PC-9 (cell line): ENCODE measurements at regions not wholly inside any gene's neighbourhood (a gene's known extent, or its start where the extent isn't known, plus 50 kb on each side); places are given as distances from the start of the nearest gene placed in this dataset.

Experiments used
- BruUV-seq: library from RNA; stranded (reverse); fragments of 400-500 nt; replicated peaks from 2 replicates; lab custom pipeline; 2021; lab: Mats Ljungman, UMichigan
- CTCF ChIA-PET: fragments of 300-600 bp; sonication (Branson Sonifier 250); formaldehyde crosslinking; loops from one replicate; lab custom pipeline; 2022; ENCODE audit warnings: antibody characterized with exemption; lab: Charles Lee
- POLR2A ChIA-PET: fragments of 300-600 bp; sonication (Branson Sonifier 250); formaldehyde crosslinking; loops from one replicate; lab custom pipeline; 2022; ENCODE audit warnings: antibody characterized with exemption; ENCODE audit not compliant: unreplicated experiment; lab: Charles Lee
- DNase-seq, 2 experiments: peaks; one replicate each; pipeline versions ENCODE4 v3.0.0 to v3.0.0-alpha.2; 2015 to 2022; ENCODE audit warnings: mixed read lengths in 1 of 2
- H2AFZ ChIP-seq: fragments of 200-600 bp; sonication (generic); 2 replicates; pipeline ENCODE4 v1.8.1; 2017; ENCODE audit warnings: antibody characterized with exemption
- H3F3A ChIP-seq: fragments of 200-600 bp; sonication (generic); 2 replicates; pipeline ENCODE4 v1.8.1; 2017; ENCODE audit warnings: antibody characterized with exemption, mild to moderate bottlenecking, low read depth; ENCODE audit not compliant: insufficient read depth
- H3K27ac ChIP-seq: fragments of 200-600 bp; sonication (generic); 2 replicates; pipeline ENCODE4 v1.6.1; 2016; ENCODE audit warnings: mixed run types
- H3K27me3 ChIP-seq: fragments of 200-600 bp; sonication (generic); 2 replicates; pipeline ENCODE4 v1.6.1; 2016; ENCODE audit warnings: low read depth, mixed run types; ENCODE audit not compliant: insufficient read depth
- H3K36me3 ChIP-seq: fragments of 200-600 bp; sonication (generic); 2 replicates; pipeline ENCODE4 v1.6.1; 2016; ENCODE audit warnings: low read depth, mixed run types
- H3K4me1 ChIP-seq: fragments of 200-600 bp; sonication (generic); replicated peaks from 2 replicates; pipeline ENCODE4 v1.6.1; 2016; ENCODE audit warnings: mixed run types; ENCODE audit not compliant: insufficient read depth
- H3K4me2 ChIP-seq: fragments of 200-600 bp; sonication (generic); 2 replicates; pipeline ENCODE4 v1.6.1; 2017; ENCODE audit warnings: mixed run types
- H3K4me3 ChIP-seq: fragments of 200-600 bp; sonication (generic); 2 replicates; pipeline ENCODE4 v1.6.1; 2016; ENCODE audit warnings: mixed run types
- H3K79me2 ChIP-seq: fragments of 200-600 bp; sonication (generic); 2 replicates; pipeline ENCODE4 v1.6.1; 2017; ENCODE audit warnings: low read depth, mixed run types
- H3K9me2 ChIP-seq: fragments of 200-600 bp; sonication (generic); 2 replicates; pipeline ENCODE4 v1.8.1; 2017; ENCODE audit warnings: mild to moderate bottlenecking; ENCODE audit not compliant: insufficient read depth
- H3K9me3 ChIP-seq: fragments of 200-600 bp; sonication (generic); 2 replicates; pipeline ENCODE4 v1.8.1; 2016; ENCODE audit warnings: low read depth; ENCODE audit not compliant: insufficient read depth
- H4K20me1 ChIP-seq: fragments of 200-600 bp; sonication (generic); 2 replicates; pipeline ENCODE4 v1.8.1; 2017; ENCODE audit not compliant: insufficient read depth
- CTCF ChIP-seq: fragments of 200-600 bp; sonication (generic); conservative IDR thresholded peaks from 2 replicates; pipeline ENCODE4 v1.6.1; 2017; ENCODE audit warnings: mixed run types, antibody characterized with exemption, mild to moderate bottlenecking, moderate library complexity
- EZH2 ChIP-seq: fragments of 200-600 bp; sonication (generic); IDR thresholded peaks from 2 replicates; pipeline ENCODE4 v1.8.0; 2017; ENCODE audit warnings: antibody characterized with exemption, low read depth
- intact Hi-C: fragments of 100-400 bp; cut with micrococcal nuclease; formaldehyde crosslinking; loops from one replicate; pipeline ENCODE4 v1.10.0; 2022; ENCODE audit not compliant: unreplicated experiment

DNA sequence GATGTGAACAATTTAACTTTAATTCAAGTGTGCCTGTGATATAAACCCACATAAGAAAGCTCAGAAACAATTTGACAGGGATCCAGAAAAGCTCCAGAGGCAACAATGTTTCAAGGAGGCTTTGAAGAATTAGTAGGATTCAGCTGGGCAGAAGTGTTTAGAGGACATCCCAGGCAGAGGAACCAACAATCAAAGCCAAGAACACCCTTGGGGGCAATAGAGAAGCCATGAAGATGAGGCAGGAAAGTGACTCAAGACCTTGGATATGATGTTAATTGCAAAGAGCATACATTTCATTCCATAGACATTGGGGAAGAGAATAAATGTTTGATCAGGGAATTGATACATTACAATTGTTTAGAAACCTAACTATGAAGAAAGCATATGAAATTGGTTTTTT is 280.3 kb downstream of the LTN1 start:
- no peaks in the 10 kb centered on the region for H3F3A ChIP-seq
- no peaks in the 10 kb centered on the region for H3K4me1 ChIP-seq
- H3K9me2 ChIP-seq, result no peaks in the 10 kb centered on the region; the same call in 1 of the 2 replicates
- no peak overlapping the region for H2AFZ ChIP-seq
- TF ChIP-seq CTCF, result no peak
- TF ChIP-seq EZH2, result no peak
- no peaks in the 10 kb centered on the region for H4K20me1 ChIP-seq
- H3K79me2 ChIP-seq, result no peaks in the 10 kb centered on the region
- no peaks in the 10 kb centered on the region for H3K36me3 ChIP-seq
- CTCF ChIA-PET, result no interaction called here
- intact Hi-C loops, result no loop called here
- no peak for DNase-seq
- H3K4me2 ChIP-seq, result no peak overlapping the region
- no peak overlapping the region for H3K4me3 ChIP-seq
- no TSS peak for BruUV-seq
- no peaks in the 10 kb centered on the region for H3K9me3 ChIP-seq
- POLR2A ChIA-PET, result no interaction called here
- H3K27ac ChIP-seq, result no peak overlapping the region
- H3K27me3 ChIP-seq, result no peaks in the 10 kb centered on the region

DNA sequence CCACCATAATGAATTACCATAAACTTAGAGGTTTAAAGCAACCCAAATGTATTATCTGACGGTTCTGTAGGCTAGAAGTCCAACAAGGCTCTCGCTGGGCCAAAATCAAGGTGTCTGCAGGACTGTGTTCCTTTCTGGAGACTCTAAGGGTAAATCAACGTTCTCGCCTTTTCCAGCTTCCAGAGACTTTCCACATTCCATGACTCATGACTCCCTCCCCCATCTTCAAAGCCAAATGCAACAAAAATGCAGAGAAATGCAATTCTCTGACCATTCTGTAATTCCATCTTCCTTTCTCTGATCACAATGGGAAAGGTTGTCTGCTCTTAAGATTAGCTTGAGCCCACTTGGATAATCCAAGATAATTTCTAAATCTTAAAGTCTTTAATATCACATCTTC is 287.1 kb downstream of the LTN1 start:
- POLR2A ChIA-PET, result no interaction called here
- H3K9me3 ChIP-seq, result no peaks in the 10 kb centered on the region
- CTCF ChIA-PET, result no interaction called here
- no peak overlapping the region for H2AFZ ChIP-seq
- no peak for DNase-seq
- no peaks in the 10 kb centered on the region for H3K9me2 ChIP-seq
- H3K4me3 ChIP-seq, result no peak overlapping the region
- no peaks in the 10 kb centered on the region for H3K36me3 ChIP-seq
- H3K27ac ChIP-seq, result no peak overlapping the region
- H3K4me1 ChIP-seq, result no peaks in the 10 kb centered on the region
- no TSS peak for BruUV-seq
- intact Hi-C loops, result no loop called here
- H3K4me2 ChIP-seq, result no peak overlapping the region
- no peaks in the 10 kb centered on the region for H3K27me3 ChIP-seq
- TF ChIP-seq CTCF (no peak), EZH2 (no peak)
- H4K20me1 ChIP-seq, result no peaks in the 10 kb centered on the region
- no peaks in the 10 kb centered on the region for H3K79me2 ChIP-seq
- no peaks in the 10 kb centered on the region for H3F3A ChIP-seq

DNA sequence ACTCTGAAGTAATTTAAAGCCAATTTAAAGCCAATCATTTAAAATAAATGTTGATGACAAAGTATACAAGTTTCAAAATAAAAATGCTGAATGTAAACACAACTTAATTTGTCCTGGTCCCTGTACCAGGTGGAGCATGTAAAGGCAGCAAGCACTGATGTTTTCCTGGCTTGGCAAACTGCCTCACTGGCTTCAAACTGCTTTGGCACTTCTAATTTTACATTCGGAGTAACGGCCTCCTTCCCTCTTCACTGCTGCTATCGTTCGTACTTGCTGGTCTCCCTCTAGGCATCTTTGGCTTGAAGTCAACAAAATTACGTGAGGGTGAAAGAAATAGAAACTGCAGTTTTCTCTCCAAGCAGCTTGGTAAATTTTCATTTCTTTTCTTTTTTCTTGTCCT is 287.9 kb downstream of the LTN1 start:
- intact Hi-C loops, result no loop called here
- H3K4me3 ChIP-seq, result no peak overlapping the region
- no peak overlapping the region for H2AFZ ChIP-seq
- ChIA-PET POLR2A (no interaction called here), CTCF (no interaction called here)
- H3K9me3 ChIP-seq, result no peaks in the 10 kb centered on the region
- H3K79me2 ChIP-seq, result no peaks in the 10 kb centered on the region
- H3K27ac ChIP-seq, result no peak overlapping the region
- H3K27me3 ChIP-seq, result no peaks in the 10 kb centered on the region
- no peaks in the 10 kb centered on the region for H3K36me3 ChIP-seq
- H3K4me1 ChIP-seq, result no peaks in the 10 kb centered on the region
- no peaks in the 10 kb centered on the region for H3F3A ChIP-seq
- H3K4me2 ChIP-seq, result no peak overlapping the region
- no peaks in the 10 kb centered on the region for H4K20me1 ChIP-seq
- DNase-seq, result no peak
- BruUV-seq, result no TSS peak
- H3K9me2 ChIP-seq, result no peaks in the 10 kb centered on the region
- no peak for TF ChIP-seq CTCF
- no peak for TF ChIP-seq EZH2
